ENCODE measurements at regions not wholly inside any gene's neighbourhood (a gene's known extent, or its start where the extent isn't known, plus 50 kb on each side); places are given as distances from the start of the nearest gene placed in this dataset.

DNA sequence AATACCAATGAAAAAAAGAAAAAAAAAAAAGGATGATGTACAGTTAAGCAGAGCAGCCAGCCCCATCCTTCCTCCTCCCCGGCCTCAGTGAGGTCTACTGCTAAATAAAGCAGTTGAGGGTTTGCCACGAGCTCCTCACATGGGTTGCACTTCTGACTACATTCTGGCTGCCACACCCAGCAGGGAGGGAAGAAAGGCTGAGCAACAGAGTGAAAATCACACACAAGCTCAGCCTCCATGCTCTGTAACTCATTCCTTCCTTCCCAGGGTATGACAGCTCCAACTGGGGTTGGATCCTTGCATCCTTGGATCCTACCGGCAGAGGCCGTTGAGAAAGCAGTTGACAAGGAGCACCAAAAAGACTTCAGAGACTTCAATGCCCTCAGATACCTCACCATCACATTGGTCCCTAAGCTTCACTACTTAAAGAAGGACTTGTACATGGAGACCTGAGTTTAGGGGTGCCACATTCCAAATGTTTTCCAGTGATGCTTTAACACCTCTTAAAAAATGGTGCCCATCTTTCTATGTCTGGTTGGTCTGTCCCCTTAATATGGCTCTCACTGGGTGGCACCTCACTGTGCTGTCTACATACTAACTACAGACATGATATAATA is 52.9 kb upstream of the PIK3CG start:
- DNase-seq: peak; percentile 45

DNA sequence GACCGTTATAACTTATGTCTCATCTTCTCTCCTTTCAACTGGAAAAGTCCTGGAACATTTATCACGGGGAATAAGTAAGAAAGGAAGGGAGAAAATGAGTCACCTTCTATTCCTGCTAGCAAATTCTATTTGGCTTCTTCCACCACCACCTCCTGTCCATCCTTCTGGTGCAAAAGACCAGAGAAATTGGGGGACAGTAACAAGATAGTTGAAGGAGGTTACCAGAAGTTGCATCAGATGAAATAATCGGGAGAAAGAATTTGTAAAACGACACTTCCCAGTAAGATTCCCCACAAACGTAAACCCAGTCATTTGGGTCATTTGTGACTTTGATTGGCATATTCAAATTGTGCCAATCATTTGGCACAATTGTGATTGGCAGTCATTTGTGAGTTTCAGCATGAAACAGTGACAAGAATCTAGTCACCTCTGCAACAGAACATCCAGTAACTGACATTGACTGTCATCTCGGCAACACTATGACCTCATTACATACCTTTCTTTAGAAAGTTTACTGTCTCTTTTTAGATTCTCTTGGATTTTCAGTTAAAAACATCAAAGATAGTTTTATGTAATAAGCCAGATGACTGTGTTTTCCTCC is 51.3 kb upstream of the PIK3CG start:
- no peak for DNase-seq

DNA sequence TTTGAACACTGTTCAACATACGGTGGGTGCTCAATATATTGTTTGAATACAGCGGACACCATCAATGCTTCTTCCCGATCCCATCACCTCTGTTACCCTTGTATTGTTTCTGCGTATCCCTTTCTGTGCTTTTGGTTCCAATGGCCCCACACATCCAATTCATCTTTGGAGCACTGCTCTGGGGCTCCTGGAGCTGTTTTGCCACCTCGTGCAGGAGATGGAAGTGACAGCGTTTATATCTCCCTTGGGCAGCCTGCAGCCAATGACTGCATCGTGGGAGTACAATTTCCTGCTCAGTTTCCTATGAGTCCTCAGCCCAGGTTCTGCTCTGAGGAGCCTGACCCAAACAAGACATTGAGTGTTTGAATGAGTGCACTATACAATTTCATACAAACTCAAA is 50.2 kb upstream of the PIK3CG start:
- no peak for DNase-seq
